GM21619 (cell line): ENCODE measurements at regions not wholly inside any gene's neighbourhood (a gene's known extent, or its start where the extent isn't known, plus 50 kb on each side); places are given as distances from the start of the nearest gene placed in this dataset.
"Not testable (repeated sequence)": the region's sequence is repeated elsewhere in the genome, so short reads cannot be mapped to it uniquely, and the experiment has no call there.

ENCODE experiments used
- ATAC-seq: cut with Tn5 transposase; IDR thresholded peaks from one replicate; pipeline ENCODE4 v1.9.1; 2021; ENCODE audit not compliant: unreplicated experiment

- no peak for ATAC-seq
Observed at GRCh38 chr1:191700922-191701321, 457.3 kb upstream of the RGS18 start.

GRCh38 chr1:191702124-191702523 lies 456.1 kb upstream of the RGS18 start:
- no peak for ATAC-seq

DNA sequence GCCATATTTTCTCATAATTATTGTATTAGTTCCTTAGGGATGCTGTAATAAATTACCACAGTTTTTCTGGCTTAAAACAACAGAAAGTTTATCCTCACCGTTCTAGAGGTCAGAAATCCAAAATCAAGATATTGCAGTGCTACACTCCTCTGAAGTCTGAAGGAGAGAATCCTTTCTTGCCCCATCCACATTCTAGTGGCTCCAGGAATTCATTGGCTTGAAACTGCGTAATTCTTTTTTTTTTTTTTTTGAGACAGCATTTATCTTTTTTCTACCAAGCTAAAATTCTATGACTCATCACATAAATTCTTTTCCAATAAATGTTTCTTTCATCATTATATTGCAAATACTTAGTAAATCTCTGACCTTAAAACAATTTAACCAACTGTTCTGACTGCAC lies 451.0 kb upstream of the RGS18 start:
- no peak for ATAC-seq

DNA sequence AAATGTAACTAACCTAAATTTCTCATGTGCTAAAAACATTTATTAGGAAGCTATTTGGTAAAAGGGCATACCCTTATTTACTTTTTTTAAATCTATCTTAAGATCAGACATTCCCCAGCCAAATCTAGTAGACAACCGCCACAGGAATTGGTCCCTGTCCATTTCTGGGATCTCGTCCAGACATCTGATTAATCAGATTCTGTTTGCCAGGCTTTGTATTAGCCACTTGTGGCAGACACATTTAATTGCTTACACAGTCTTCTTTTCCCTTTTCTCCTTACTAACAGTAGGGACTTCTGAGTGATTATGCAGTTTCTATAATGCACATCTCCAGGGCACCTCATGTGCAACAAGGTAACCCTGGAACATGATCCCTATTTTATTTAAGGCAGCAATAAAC lies 449.0 kb upstream of the RGS18 start:
- ATAC-seq, result no peak

DNA sequence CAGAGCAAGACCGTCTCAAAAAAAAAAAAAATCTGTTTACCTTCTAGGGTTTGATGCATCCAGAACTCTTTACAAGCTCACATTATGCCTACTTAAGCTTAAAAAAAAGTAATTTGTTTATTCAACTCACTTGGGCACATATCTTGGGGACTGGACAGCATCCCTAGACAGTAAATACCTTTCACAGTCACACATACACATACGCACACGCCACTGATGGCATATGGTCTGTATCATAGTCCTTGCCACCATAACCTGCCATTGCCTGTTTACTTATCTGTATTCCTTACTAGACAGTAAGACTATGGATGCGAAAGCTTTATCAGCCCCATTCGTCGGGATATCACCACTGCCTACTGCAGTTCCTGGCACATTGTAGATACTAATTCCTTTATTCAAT lies 446.3 kb upstream of the RGS18 start:
- ATAC-seq, result no peak

GRCh38 chr1:191714845-191715244 lies 443.4 kb upstream of the RGS18 start:
- ATAC-seq, result no peak

GRCh38 chr1:191729742-191730141 lies 428.5 kb upstream of the RGS18 start:
- no peak for ATAC-seq

DNA sequence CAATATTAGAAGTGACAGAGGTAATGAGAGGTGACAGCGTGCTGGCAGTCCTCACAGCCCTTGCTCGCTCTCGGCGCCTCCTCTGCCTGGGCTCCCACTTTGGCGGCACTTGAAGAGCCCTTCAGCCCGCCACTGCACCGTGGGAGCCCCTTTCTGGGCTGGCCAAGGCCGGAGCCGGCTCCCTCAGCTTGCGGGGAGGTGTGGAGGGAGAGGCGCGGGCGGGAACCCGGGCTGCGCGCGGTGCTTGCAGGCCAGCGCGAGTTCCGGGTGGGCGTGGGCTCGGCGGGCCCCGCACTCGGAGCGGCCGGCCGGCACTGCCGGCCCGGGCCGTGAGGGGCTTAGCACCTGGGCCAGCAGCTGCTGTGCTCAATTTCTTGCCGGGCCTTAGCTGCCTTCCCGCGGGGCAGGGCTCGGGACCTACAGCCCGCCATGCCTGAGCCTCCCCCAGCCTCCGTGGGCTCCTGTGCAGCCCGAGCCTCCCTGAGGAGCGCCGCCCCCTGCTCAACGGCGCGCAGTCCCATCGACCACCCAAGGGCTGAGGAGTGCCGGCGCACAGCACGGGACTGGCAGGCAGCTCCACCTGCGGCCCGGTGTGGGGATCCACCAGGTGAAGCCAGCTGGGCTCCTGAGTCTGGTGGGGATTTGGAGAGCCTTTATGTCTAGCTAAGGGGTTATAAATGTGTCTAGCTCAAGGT lies 426.5 kb upstream of the RGS18 start:
- not testable (repeated sequence) for ATAC-seq

- no peak for ATAC-seq
Observed at GRCh38 chr1:191734321-191734720, 423.9 kb upstream of the RGS18 start.

DNA sequence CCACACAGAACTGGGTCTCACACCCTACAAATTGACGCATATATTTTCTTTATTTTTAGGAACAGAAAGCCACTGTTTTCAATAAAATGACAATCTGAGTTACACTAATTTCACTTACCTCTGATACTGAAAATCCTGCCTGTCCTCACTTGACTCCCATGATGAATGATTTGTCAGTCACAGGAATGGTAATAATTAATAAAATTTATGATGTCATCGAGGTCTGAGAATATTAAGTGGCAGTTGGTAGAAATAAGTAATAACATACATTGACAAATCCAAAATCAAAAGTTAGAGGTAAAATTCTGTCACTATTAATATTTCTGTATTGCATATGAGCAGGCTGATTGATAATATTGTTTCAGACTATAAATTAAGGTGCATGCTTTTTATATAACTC lies 418.7 kb upstream of the RGS18 start:
- no peak for ATAC-seq

GRCh38 chr1:191752342-191752741 lies 405.9 kb upstream of the RGS18 start:
- ATAC-seq, result no peak

- ATAC-seq, result no peak
Observed at GRCh38 chr1:191760016-191760415, 398.2 kb upstream of the RGS18 start.

- no peak for ATAC-seq
Observed at GRCh38 chr1:191788551-191788950, 369.7 kb upstream of the RGS18 start.

DNA sequence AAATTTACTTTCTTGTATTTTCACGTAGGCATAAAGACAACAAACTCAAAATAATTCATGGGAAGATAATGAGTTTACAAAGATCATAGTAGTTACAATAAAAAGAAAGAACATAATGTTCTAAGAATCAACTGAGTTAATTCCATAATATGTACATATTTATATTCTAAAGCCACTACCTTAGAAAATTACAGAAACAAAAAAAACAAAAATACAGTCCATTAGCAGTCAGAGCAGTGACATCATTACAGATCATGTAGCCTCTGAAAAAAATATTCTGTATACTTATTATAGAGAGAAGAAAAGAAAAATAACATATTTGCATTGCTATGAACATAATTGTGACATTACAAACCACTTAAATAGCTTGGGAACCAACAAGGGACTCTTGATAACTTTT lies 360.1 kb upstream of the RGS18 start:
- ATAC-seq, result no peak

GRCh38 chr1:191804311-191804710 lies 354.0 kb upstream of the RGS18 start:
- no peak for ATAC-seq

DNA sequence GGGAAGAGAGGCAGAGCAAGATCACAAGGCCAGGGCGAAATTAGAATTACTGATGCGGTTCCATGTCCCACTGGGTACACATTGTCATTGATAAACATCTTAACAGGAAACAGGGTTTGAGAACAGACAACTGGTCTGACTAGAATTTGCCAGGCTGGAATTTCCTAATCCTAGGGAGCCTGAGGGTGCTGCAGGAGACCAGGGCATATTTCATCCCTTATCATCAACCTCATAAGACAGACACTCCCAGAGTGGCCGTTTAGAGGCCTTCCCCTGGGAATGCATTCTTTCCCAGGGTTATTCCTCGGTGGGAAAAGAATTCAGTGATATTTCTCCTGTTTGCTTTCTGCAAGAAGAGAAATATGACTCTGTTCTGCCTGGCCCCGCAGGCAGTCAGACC lies 344.7 kb upstream of the RGS18 start:
- ATAC-seq, result not testable (repeated sequence)

DNA sequence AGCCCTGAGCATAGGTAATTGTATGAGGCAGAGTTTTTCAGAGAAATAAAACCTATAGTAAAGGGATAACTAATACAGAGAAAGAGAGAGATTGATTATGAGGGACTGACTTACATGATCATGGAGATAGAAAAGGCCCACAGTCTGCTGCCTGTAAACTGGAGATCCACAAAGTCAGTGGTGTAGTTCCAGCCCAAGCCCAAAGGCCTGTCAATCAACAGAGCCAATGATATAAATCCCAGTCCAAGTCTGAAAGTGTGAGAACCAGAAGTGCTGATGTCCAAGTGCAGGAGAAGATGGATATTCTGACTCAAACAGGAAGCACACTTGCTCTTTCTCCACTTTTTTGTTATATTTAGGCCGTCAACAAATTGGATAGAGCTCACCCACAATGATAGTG lies 340.1 kb upstream of the RGS18 start:
- ATAC-seq, result no peak

DNA sequence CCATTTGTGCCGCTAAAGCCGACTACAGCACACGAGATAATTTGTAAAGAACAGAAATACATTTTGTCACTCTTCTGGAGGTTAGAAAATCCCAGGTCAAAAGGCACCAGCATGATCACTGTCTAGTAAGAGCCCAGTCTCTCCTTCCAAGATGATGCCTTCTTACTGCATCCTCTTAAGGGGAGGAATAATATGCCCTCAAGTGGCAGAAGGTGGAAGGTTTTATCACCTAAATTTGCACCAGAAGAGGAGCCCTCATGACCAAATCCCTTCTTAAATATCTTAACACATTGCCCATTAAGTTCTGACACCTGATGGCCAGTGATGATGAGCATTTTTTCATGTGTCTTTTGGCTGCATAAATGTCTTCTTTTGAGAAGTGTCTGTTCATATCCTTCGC lies 326.7 kb upstream of the RGS18 start:
- no peak for ATAC-seq

DNA sequence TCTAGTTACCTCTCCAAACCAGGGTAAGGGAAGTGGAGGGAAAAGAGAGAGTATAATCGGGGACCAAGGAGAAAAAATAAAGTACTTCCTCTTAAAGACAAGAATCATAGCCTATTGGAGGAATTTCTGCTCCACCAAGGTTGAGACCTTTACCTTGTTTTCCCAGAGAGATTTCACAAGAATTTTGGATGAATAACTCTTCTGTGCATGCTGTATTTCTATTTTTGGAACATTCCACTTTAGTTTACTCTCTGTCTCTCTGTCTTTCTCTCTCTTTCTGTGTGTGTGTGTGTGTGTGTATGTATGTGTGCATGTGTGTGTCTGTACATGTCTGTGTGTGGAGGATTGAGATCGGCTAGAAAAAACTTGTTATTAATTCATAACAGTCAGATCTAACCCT lies 318.4 kb upstream of the RGS18 start:
- ATAC-seq, result no peak

GRCh38 chr1:191851799-191852595 lies 306.3 kb upstream of the RGS18 start:
- ATAC-seq, result no peak

DNA sequence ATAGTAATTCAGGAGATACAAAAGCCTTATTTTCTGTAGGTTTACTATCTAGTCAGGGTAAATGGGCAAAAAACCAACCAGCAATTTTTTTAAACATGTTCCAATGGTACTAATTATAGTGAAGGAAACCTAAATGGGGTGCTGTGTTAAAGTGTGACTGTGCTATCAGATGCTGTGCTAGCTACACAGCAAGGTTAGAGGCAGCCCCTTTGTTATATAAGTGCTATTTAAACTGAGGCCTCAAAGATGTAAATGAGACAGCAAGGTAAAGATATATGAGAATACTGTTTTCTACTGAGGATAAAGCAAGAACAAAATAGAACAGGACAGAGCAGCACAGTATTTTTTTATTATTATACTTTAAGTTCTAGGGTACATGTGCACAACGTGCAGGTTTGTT lies 305.4 kb upstream of the RGS18 start:
- ATAC-seq, result no peak

DNA sequence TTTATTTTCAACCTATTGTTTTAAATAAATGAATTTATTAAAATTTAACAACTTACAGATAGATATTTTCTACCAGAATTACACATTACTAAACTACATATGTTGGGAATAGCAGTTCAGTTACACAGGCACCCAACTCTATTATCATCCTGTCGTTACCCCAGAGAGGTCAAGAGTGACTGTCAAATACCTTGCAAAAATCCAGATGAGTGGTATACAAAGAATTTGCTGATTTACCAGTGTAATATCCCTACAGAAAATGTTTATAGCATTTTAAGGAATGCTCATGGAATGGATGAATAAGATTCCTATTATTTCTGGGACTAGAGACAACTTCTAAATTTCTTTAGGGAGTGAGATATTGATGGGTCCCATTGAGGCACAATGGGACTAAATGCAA lies 300.7 kb upstream of the RGS18 start:
- no peak for ATAC-seq

DNA sequence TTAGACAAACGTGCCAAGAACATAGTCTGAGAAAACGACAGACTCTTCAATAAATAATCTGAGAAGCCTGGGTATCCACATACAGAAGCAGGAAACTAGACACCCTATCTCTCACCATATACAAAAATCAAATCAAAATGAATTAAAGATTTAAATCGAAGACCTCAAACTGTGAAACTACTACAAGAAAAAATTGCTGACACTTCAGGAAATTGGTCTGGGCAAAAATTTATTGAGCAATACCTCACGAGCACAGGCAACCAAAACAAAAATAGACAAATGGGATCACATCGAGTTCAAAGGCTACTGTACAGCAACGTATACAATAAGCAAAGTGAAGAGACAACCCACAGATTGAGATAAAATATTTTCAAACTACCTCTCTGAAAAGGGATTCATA lies 292.8 kb upstream of the RGS18 start:
- ATAC-seq, result no peak
